ENCODE measurements at regions not wholly inside any gene's neighbourhood (a gene's known extent, or its start where the extent isn't known, plus 50 kb on each side); places are given as distances from the start of the nearest gene placed in this dataset.
A peak's percentile ranks its signal among the peaks of the same experiment; 100 is the strongest.

DNA sequence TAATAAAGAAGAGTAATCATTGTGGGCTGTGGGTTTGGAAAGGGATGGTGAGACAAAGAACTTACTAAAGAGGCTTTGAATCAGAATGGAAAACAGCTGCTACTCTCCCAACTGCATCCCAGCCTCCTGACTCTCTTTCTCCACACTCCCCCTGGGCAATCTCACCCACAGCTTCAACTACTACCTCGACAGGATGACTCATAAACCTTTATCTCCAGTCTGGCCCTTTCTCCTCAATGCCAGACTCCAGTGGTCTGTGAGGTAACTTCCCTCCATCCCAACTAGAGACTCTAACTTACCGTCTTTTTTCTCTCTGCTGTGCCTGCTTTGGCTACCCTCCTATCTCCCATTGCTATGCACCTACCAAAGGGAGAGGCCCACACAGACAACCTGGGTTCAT lies 135.3 kb upstream of the RREB1 start:
- no peaks in the 10 kb centered on the region for H3K9me2 ChIP-seq (replicated peaks; ENCODE audit: insufficient read depth)
- H3K4me3 ChIP-seq: no peak overlapping the region
- no peaks in the 10 kb centered on the region for H3K27me3 ChIP-seq
- 18% methylated on average over 2 of the region's 2 CpGs for WGBS (ENCODE audit: low lambda C conversion rate, missing lambda C conversion rate)
- peak; percentile 68 for DNase-seq (ENCODE audit: low spot score)
- H3K36me3 ChIP-seq (replicated peaks; ENCODE audit: insufficient read depth, low read depth): no peaks in the 10 kb centered on the region
- no peaks in the 10 kb centered on the region for H3K9me3 ChIP-seq (ENCODE audit: low read depth)
- TF ChIP-seq EZH2 (IDR thresholded peaks at IDR 0.05; ENCODE audit: borderline replicate concordance) (no peak), EZH2phosphoT487 (IDR thresholded peaks at IDR 0.05; ENCODE audit: low read depth, severe bottlenecking, unreplicated experiment) (no peak), CTCF (IDR thresholded peaks at IDR 0.05; ENCODE audit: poor library complexity) (no peak)
- H2AFZ ChIP-seq: no peak overlapping the region
- peaks cover 11% of the 10 kb centered on the region for H3K4me1 ChIP-seq (ENCODE audit: insufficient read depth)
- H4K20me1 ChIP-seq (ENCODE audit: insufficient read depth, poor library complexity, severe bottlenecking): no peaks in the 10 kb centered on the region
- H3K4me2 ChIP-seq: no peak overlapping the region
- H3K27ac ChIP-seq: no peak overlapping the region
- no peaks in the 10 kb centered on the region for H3K79me2 ChIP-seq

- TF ChIP-seq EZH2phosphoT487 (IDR thresholded peaks at IDR 0.05; ENCODE audit: low read depth, severe bottlenecking, unreplicated experiment) (no peak), EZH2 (IDR thresholded peaks at IDR 0.05; ENCODE audit: borderline replicate concordance) (no peak)
- Histone ChIP-seq H3K4me3 (no peak overlapping the region), H3K27me3 (no peaks in the 10 kb centered on the region), H3K36me3 (replicated peaks; ENCODE audit: insufficient read depth, low read depth) (no peaks in the 10 kb centered on the region), H3K4me1 (ENCODE audit: insufficient read depth) (peaks cover 11% of the 10 kb centered on the region), H3K9me3 (ENCODE audit: low read depth) (no peaks in the 10 kb centered on the region), H2AFZ (no peak overlapping the region), H3K9me2 (replicated peaks; ENCODE audit: insufficient read depth) (no peaks in the 10 kb centered on the region), H3K79me2 (no peaks in the 10 kb centered on the region), H3K27ac (no peak overlapping the region), H4K20me1 (ENCODE audit: insufficient read depth, poor library complexity, severe bottlenecking) (no peaks in the 10 kb centered on the region), H3K4me2 (no peak overlapping the region)
- WGBS (ENCODE audit: low lambda C conversion rate, missing lambda C conversion rate): 88% methylated on average over 6 of the region's 6 CpGs
- DNase-seq (ENCODE audit: low spot score): no peak
These were observed 134.0 kb upstream of the RREB1 start for GRCh38 chr6:6973721-6974120.

DNA sequence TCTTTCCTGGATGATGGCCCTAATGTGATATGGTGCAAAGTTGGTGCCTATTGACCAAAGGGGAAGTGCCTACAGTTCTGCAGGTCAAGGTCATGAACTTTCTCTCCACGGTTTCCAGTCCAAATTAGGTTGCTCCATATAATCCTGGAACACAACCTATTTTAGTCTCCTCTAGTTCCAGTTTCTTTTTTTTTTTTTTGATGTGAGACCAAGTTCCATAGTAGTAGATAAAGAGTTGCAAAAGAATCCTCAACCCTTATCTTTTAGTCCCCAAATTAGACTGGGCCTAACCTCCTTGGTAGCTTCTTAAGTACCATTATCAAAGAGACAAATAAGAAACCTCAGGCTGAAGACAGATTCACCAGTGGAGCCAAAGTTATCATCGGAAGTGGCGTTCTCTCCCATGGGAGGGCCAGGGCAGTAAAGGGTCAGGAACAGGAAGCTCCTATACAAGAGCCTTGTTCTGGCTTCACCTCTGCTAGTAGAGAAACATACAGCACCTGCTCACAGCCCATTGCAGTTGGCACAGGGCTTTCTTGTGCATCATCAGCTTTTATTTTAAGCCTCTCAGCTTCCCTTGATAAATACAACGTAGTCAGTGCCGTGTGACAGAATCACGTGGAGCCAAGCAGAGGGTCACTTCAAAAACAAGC lies 132.2 kb upstream of the RREB1 start:
- Histone ChIP-seq H3K36me3 (replicated peaks; ENCODE audit: insufficient read depth, low read depth) (no peaks in the 10 kb centered on the region), H4K20me1 (ENCODE audit: insufficient read depth, poor library complexity, severe bottlenecking) (no peaks in the 10 kb centered on the region), H3K27ac (no peak overlapping the region), H2AFZ (no peak overlapping the region), H3K27me3 (no peaks in the 10 kb centered on the region), H3K9me3 (ENCODE audit: low read depth) (no peaks in the 10 kb centered on the region), H3K79me2 (no peaks in the 10 kb centered on the region), H3K9me2 (replicated peaks; ENCODE audit: insufficient read depth) (no peaks in the 10 kb centered on the region), H3K4me3 (no peak overlapping the region), H3K4me2 (no peak overlapping the region), H3K4me1 (ENCODE audit: insufficient read depth) (peaks cover 6% of the 10 kb centered on the region)
- DNase-seq (ENCODE audit: low spot score): no peak
- 88% methylated on average over 6 of the region's 6 CpGs for whole genome bisulfite sequencing (ENCODE audit: low lambda C conversion rate, missing lambda C conversion rate)
- no peak for TF ChIP-seq EZH2phosphoT487 (IDR thresholded peaks at IDR 0.05; ENCODE audit: low read depth, severe bottlenecking, unreplicated experiment)
- no peak for TF ChIP-seq CTCF (IDR thresholded peaks at IDR 0.05; ENCODE audit: poor library complexity)
- TF ChIP-seq EZH2 (IDR thresholded peaks at IDR 0.05; ENCODE audit: borderline replicate concordance): no peak

GRCh38 chr6:6976193-6976592 lies 131.6 kb upstream of the RREB1 start:
- DNase-seq (ENCODE audit: low spot score): no peak
- Histone ChIP-seq H3K4me3 (no peak overlapping the region), H3K4me2 (no peak overlapping the region), H3K9me3 (ENCODE audit: low read depth) (no peaks in the 10 kb centered on the region), H2AFZ (no peak overlapping the region), H3K9me2 (replicated peaks; ENCODE audit: insufficient read depth) (no peaks in the 10 kb centered on the region), H3K4me1 (ENCODE audit: insufficient read depth) (peaks cover 6% of the 10 kb centered on the region), H3K79me2 (no peaks in the 10 kb centered on the region), H3K36me3 (replicated peaks; ENCODE audit: insufficient read depth, low read depth) (no peaks in the 10 kb centered on the region), H4K20me1 (ENCODE audit: insufficient read depth, poor library complexity, severe bottlenecking) (no peaks in the 10 kb centered on the region), H3K27ac (no peak overlapping the region), H3K27me3 (no peaks in the 10 kb centered on the region)
- WGBS (ENCODE audit: low lambda C conversion rate, missing lambda C conversion rate): 83% methylated on average over 4 of the region's 4 CpGs
- TF ChIP-seq EZH2 (IDR thresholded peaks at IDR 0.05; ENCODE audit: borderline replicate concordance) (no peak), CTCF (IDR thresholded peaks at IDR 0.05; ENCODE audit: poor library complexity) (no peak), EZH2phosphoT487 (IDR thresholded peaks at IDR 0.05; ENCODE audit: low read depth, severe bottlenecking, unreplicated experiment) (no peak)
